ENCODE measurements at regions not wholly inside any gene's neighbourhood (a gene's known extent, or its start where the extent isn't known, plus 50 kb on each side); places are given as distances from the start of the nearest gene placed in this dataset.
"Not testable (repeated sequence)": the region's sequence is repeated elsewhere in the genome, so short reads cannot be mapped to it uniquely, and the experiment has no call there.

DNA sequence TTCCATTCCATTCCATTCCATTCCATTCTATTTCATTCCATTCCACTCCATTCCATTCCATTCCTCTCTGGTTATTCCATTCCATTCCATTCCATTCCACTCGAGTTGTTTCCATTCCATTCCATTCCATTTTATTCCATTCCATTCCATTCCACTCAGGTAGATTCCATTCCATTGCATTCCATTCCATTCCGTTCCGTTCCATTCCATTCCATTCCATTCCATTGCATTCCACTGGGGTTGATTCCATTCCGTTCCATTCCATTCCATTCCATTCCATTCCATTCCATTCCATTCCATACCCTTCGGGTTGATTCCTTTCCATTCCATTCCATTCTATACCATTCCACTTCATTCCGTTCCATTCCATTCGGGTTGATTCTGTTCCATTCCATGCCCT, 144.6 kb downstream of the CWH43 start:
- TF ChIP-seq, protein P1, sequence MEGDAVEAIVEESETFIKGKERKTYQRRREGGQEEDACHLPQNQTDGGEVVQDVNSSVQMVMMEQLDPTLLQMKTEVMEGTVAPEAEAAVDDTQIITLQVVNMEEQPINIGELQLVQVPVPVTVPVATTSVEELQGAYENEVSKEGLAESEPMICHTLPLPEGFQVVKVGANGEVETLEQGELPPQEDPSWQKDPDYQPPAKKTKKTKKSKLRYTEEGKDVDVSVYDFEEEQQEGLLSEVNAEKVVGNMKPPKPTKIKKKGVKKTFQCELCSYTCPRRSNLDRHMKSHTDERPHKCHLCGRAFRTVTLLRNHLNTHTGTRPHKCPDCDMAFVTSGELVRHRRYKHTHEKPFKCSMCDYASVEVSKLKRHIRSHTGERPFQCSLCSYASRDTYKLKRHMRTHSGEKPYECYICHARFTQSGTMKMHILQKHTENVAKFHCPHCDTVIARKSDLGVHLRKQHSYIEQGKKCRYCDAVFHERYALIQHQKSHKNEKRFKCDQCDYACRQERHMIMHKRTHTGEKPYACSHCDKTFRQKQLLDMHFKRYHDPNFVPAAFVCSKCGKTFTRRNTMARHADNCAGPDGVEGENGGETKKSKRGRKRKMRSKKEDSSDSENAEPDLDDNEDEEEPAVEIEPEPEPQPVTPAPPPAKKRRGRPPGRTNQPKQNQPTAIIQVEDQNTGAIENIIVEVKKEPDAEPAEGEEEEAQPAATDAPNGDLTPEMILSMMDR (IDR thresholded peaks at IDR 0.05), result not testable (repeated sequence)
- TF ChIP-seq TCF7L2 (IDR thresholded peaks at IDR 0.05; ENCODE audit: low read depth, low read length), result not testable (repeated sequence)

Data from Panc1 (cell line).